ENCODE measurements at regions not wholly inside any gene's neighbourhood (a gene's known extent, or its start where the extent isn't known, plus 50 kb on each side); places are given as distances from the start of the nearest gene placed in this dataset.
"Not testable (repeated sequence)": the region's sequence is repeated elsewhere in the genome, so short reads cannot be mapped to it uniquely, and the experiment has no call there.

DNA sequence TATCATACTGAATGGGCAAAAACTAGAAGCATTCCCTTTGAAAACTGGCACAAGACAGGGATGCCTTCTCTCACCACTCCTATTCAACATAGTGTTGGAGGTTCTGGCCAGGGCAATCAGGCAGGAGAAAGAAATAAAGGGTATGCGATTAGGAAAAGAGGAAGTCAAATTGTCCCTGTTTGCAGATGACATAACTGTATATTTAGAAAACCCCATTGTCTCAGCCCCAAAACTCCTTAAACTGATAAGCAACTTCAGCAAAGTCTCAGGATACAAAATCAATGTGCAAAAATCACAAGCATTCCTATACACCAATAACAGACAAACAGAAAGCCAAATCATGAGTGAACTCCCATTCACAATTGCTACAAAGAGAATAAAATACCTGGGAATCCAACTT lies 52.5 kb upstream of the CCDC71L start:
- H3K4me3 ChIP-seq; H3K4me1 ChIP-seq (ENCODE audit: low read depth); H3K27ac ChIP-seq; DNase-seq (ENCODE audit: low read depth in 1 of 2, low spot score in 1 of 2); H3K27me3 ChIP-seq; H3K9me3 ChIP-seq (ENCODE audit: low read depth); H3K36me3 ChIP-seq: not testable (repeated sequence)

DNA sequence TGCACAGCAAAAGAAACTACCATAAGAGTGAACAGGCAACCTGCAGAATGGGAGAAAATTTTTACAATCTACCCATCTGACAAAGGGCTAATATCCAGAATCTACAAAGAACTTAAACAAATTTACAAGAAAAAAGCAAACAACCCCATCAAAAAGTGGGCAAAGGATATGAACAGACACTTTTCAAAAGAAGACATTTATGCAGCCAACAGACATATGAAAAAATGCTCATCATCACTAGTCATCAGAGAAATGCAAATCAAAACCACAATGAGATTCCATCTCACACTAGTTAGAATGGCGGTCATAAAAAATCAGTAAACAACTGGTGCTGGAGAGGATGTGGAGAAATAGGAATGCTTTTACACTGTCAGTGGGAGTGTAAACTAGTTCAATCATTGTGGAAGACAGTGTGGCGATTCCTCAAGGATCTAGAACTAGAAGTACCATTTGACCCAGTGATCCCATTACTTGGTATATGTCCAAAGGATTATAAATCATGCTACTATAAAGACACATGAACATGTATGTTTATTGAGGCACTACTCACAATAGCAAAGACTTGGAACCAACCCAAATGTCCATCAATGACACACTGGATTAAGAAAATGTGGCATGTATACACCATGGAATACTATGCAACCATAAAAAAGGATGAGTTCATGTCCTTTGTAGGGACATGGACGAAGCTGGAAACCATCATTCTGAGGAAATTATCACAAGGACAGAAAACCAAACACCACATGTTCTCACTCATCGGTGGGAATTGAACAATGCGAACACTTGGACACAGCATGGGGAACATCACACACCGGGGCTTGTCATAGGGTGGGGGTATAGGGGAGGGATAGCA lies 53.9 kb upstream of the CCDC71L start:
- H3K9me3 ChIP-seq (ENCODE audit: low read depth); DNase-seq (ENCODE audit: low read depth in 1 of 2, low spot score in 1 of 2); H3K27ac ChIP-seq; H3K4me3 ChIP-seq; H3K27me3 ChIP-seq; H3K36me3 ChIP-seq; H3K4me1 ChIP-seq (ENCODE audit: low read depth): not testable (repeated sequence)

DNA sequence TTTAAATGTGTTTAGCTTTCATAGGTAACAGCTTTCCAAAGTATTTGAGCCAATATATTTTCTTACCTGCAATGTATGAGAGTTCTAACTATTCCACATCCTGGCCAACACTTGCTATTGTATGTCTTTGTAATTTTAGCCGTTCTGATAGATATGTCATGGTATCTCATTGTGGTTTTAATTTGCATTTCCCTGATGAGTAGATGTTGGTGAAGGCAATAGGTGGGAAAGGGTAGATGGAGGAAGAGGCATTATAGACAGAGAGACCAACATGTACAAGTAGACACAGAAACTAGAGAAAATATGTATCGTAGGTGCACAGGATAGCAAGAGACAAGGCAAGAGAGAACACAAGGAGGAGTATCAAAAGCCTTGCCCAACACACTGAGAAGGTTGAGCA lies 54.8 kb upstream of the CCDC71L start:
- Histone ChIP-seq H3K4me1 (ENCODE audit: low read depth) (no peaks in the 10 kb centered on the region), H3K27me3 (no peaks in the 10 kb centered on the region), H3K36me3 (no peaks in the 10 kb centered on the region), H3K4me3 (no peak overlapping the region), H3K9me3 (ENCODE audit: low read depth) (no peaks in the 10 kb centered on the region), H3K27ac (no peak overlapping the region)
- no peak for DNase-seq (ENCODE audit: low read depth in 1 of 2, low spot score in 1 of 2)
- TF ChIP-seq, protein P1, sequence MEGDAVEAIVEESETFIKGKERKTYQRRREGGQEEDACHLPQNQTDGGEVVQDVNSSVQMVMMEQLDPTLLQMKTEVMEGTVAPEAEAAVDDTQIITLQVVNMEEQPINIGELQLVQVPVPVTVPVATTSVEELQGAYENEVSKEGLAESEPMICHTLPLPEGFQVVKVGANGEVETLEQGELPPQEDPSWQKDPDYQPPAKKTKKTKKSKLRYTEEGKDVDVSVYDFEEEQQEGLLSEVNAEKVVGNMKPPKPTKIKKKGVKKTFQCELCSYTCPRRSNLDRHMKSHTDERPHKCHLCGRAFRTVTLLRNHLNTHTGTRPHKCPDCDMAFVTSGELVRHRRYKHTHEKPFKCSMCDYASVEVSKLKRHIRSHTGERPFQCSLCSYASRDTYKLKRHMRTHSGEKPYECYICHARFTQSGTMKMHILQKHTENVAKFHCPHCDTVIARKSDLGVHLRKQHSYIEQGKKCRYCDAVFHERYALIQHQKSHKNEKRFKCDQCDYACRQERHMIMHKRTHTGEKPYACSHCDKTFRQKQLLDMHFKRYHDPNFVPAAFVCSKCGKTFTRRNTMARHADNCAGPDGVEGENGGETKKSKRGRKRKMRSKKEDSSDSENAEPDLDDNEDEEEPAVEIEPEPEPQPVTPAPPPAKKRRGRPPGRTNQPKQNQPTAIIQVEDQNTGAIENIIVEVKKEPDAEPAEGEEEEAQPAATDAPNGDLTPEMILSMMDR (IDR thresholded peaks at IDR 0.05; ENCODE audit: low read depth, low read length), result no peak

DNA sequence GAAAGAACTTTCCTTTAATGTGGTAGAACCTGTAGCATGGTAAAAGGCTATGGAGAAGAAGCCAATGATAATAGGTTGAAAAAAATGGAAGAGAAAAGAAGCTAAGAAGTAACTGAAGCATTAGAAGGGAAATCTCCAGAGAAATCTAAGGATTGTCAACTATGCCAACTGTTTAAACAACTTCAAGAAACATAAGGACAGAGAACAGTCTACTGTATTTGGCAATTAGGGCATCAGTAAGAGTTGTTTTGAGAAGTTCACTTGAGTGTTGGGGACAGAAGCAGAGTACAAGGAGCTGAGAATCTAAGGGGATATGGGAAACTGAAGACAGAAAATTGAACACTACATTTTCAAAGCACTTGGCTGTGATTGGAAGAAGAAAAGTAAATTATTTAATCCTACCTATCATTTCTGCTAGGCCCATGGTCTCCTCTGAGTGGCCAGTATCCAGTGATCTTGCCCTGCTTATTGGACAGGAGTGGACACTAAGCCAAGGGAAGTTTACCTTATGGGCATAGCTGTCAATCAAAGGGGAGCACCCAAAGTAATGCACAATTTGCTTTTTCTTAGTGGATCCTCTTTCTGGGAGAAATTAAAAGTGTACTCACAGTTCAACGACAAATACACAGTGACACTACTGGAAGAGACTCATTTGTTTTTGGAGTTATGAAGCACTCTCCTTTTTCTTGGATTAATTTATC lies 56.4 kb upstream of the CCDC71L start:
- Histone ChIP-seq H3K27me3 (no peaks in the 10 kb centered on the region), H3K36me3 (no peaks in the 10 kb centered on the region), H3K4me1 (ENCODE audit: low read depth) (no peaks in the 10 kb centered on the region), H3K27ac (no peak overlapping the region), H3K9me3 (ENCODE audit: low read depth) (no peaks in the 10 kb centered on the region), H3K4me3 (no peak overlapping the region)
- no peak for DNase-seq (ENCODE audit: low read depth in 1 of 2, low spot score in 1 of 2)
- TF ChIP-seq, protein P1 (IDR thresholded peaks at IDR 0.05; ENCODE audit: low read depth, low read length), result no peak

DNA sequence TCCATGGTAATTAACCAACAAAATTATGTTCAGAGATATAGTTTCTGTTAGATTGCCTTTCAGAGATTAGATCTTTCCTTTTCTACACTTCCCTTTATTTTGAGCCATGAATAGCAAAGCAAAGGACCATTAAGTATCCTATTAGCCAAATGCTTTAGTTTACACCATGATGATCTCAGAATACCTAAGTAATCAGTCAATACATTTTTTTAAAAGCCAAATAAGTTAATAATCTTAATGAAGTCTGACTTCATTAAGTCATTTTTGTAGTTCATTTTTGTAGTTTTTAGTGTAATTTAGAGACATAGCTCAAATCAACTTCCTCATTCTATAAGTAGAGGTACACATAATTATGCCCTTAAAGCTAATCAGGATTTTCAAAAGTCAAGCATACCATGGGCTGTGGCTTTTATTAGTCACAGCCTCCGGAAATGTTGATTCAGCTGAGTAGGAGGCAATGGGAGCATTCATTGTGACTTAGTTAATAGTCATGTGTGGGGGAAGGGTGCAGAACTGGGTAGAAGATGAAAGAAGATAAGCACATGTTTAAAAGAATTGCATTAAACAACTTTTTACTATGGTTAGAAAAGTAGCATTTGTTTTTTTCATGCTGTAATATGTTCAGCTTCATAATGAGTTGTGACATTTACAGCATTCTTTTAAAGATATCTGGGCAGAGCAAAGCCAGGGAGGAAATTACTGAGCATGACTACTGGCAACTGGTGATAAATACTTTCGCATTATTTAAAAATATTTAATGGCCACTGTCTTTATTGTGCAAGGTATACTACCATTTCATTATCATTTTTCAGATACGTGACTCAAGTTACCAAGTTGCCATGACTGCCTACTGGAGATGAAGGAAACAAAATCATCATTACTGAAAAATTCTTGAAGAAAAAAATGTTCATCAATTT lies 57.3 kb upstream of the CCDC71L start:
- H3K27ac ChIP-seq, result no peak overlapping the region
- no peak overlapping the region for H3K4me3 ChIP-seq
- no peaks in the 10 kb centered on the region for H3K27me3 ChIP-seq
- H3K9me3 ChIP-seq (ENCODE audit: low read depth), result no peaks in the 10 kb centered on the region
- H3K36me3 ChIP-seq, result no peaks in the 10 kb centered on the region
- TF ChIP-seq, protein P1 (IDR thresholded peaks at IDR 0.05; ENCODE audit: low read depth, low read length), result no peak
- peak in 1 of 2 donors; percentile 98 for DNase-seq (ENCODE audit: low read depth in 1 of 2, low spot score in 1 of 2)
- H3K4me1 ChIP-seq (ENCODE audit: low read depth), result peaks cover under 1% of the 10 kb centered on the region

DNA sequence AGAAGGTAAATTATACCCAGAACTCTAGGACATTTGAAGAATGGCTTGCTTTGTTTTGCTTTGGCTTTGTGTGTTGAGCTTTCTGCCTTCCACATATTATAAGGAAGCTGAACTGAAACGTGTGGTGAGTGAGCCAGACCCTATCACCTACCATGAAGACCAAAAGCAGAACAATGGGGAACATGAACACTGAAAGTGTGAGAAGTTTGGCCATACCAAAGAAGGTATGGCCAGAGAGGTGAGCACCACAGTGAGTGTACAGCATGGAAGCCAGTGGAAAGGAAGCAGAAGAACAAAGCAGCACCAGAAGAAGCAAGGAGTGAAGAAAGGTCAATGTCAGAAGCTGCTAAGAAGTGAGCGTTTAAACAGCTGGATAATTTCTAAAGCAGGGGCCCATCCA lies 59.7 kb upstream of the CCDC71L start:
- no peak overlapping the region for H3K4me3 ChIP-seq
- peaks cover 5% of the 10 kb centered on the region for H3K4me1 ChIP-seq (ENCODE audit: low read depth)
- DNase-seq (ENCODE audit: low read depth in 1 of 2, low spot score in 1 of 2), result no peak
- TF ChIP-seq, protein P1 (IDR thresholded peaks at IDR 0.05; ENCODE audit: low read depth, low read length), result no peak
- no peaks in the 10 kb centered on the region for H3K9me3 ChIP-seq (ENCODE audit: low read depth)
- no peaks in the 10 kb centered on the region for H3K27me3 ChIP-seq
- no peaks in the 10 kb centered on the region for H3K36me3 ChIP-seq
- H3K27ac ChIP-seq, result no peak overlapping the region

Measured in cardiac muscle cell (in vitro differentiated cells and primary cell).